Choroid plexus epithelial cell (primary cell): ENCODE measurements at regions not wholly inside any gene's neighbourhood (a gene's known extent, or its start where the extent isn't known, plus 50 kb on each side); places are given as distances from the start of the nearest gene placed in this dataset.

Source experiments
- DNase-seq: peaks from one replicate; pipeline ENCODE4 v3.0.0-alpha.2; 2010; ENCODE audit warnings: low read depth
- H3K4me3 ChIP-seq: 2 replicates; pipeline ENCODE4 v1.5.1; 2011; ENCODE audit warnings: low read depth, mild to moderate bottlenecking, control low read depth, low read length, moderate library complexity
- TF ChIP-seq, protein P1 (sequence below): conservative IDR thresholded peaks from 2 replicates; pipeline ENCODE4 v1.5.1; 2011; ENCODE audit warnings: low read depth, mild to moderate bottlenecking, control low read depth, inconsistent platforms, low read length, moderate library complexity

DNA sequence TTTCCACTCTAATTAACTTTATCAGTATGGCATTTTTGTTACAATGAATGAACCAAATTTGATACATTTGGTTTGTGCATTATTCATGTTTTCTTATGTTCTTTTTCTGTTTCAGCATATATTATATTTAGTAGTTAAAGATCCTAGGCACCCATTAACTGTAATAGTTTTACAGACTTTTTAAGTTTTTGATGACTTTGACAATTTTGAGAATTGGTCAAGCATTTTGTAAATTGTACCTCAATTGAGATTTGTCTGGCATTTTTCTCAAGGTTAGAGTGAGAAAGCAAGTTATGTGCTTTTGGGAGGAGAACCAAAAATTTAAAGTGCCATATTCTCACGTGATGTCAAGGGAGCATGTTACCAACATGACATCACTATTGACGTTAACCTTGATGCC lies 1019.2 kb downstream of the CDH11 start:
- no peak for DNase-seq
- H3K4me3 ChIP-seq: no peak overlapping the region
- TF ChIP-seq, protein P1, sequence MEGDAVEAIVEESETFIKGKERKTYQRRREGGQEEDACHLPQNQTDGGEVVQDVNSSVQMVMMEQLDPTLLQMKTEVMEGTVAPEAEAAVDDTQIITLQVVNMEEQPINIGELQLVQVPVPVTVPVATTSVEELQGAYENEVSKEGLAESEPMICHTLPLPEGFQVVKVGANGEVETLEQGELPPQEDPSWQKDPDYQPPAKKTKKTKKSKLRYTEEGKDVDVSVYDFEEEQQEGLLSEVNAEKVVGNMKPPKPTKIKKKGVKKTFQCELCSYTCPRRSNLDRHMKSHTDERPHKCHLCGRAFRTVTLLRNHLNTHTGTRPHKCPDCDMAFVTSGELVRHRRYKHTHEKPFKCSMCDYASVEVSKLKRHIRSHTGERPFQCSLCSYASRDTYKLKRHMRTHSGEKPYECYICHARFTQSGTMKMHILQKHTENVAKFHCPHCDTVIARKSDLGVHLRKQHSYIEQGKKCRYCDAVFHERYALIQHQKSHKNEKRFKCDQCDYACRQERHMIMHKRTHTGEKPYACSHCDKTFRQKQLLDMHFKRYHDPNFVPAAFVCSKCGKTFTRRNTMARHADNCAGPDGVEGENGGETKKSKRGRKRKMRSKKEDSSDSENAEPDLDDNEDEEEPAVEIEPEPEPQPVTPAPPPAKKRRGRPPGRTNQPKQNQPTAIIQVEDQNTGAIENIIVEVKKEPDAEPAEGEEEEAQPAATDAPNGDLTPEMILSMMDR: no peak

DNA sequence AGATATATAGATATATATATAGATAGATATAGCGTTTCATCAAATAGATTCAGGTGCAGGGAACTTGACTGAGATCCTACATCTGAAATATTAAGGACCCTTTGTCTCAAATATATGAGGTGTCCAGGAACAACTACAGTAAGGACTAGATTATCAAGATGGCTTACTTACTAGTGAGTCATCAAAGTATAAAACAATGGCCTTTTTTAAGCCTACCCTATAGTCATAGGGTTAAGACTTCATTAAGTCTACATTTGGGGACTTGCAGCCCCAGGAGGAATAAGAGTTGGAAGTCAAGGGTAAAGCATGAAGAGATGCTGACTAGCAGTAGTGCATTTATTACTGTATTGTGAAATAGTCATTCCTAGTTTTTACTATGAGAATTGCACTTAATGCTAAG lies 1023.4 kb downstream of the CDH11 start:
- DNase-seq: no peak
- TF ChIP-seq, protein P1: no peak
- no peak overlapping the region for H3K4me3 ChIP-seq

DNA sequence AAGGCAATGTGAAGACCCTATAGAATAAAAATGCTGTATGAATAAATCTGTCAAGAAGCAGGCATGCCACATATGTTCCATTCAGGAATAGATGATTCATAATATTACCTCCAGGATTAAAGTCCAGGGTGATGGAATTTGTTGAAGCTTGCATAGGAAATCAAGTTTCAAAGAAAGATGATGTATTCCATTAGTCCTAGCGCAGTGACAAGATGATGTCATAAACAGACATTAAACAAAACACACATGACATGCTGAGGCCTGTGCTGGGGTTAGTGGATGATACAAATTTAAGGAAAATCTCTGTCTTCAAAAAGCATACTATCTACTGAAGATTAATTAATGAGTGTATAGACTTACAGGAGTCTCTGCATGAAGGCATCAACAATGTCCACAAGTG lies 1025.2 kb downstream of the CDH11 start:
- DNase-seq: no peak
- H3K4me3 ChIP-seq: no peak overlapping the region
- TF ChIP-seq, protein P1: no peak

DNA sequence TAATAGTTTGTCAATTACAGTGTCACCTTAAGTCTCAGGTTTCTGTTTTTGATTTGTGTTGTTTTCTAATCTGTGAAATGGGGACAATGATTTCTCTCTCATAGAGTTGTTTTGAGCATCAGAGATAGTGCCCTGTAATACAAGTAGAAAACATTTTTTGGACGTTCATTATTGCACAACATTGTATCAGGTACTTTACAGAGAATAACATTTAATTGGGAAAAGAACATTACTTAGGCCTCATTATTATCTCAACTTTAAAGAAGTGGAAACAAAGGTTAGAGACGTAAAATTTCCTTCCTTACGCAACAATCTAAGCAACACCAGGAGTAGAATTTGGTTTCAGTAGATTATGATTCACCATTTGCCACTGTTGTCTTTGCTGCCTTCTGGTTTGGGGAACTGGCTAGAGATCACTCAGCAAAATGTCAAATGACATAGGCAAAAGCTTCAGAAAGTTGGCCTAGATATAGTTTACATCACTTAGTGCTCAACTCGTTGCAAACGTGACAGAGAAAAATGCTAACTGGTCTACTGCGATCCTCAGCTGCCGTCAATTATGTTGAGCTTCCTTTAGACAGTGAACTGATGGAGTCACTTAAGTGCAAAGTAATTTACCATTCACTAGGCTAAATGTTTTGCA lies 1026.8 kb downstream of the CDH11 start:
- DNase-seq: peak; percentile 53
- TF ChIP-seq, protein P1: no peak
- H3K4me3 ChIP-seq: no peak overlapping the region

DNA sequence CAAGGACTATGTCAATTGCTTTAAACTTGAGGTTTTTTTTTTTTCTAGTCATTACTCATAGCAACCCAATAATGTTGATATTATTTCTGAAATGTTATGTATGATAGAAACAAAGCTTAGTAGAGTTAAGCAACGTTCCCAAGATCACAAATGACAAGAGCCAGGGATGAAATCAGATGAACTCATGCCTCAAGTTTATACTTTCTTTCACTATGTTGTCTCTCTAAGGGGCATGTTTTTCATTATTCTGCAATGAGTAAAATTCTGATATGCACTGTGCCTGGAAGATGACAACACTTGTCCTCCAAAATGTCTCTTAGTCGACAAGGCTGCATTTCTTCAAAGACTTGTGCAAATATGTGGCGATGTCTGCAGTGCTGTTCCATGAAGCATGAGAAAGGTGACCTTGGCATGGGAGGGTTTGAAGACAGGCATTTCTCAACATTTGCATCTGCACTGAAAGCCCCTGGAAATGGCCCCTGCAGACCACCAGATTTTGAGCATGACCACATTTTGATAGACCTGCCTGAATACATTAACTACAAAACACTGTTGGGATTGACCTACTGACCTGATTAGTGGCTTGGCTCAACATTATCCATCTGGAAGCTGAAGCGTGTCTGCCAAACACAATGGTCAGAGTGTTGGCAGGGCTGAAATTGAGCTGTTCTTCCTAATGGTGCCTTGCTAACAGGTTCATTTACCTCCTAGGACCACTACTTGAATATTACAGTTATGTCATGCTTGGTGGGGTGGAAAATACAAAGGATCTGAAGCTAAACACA lies 1027.5 kb downstream of the CDH11 start:
- TF ChIP-seq, protein P1: no peak
- no peak overlapping the region for H3K4me3 ChIP-seq
- peak; percentile 42 for DNase-seq

DNA sequence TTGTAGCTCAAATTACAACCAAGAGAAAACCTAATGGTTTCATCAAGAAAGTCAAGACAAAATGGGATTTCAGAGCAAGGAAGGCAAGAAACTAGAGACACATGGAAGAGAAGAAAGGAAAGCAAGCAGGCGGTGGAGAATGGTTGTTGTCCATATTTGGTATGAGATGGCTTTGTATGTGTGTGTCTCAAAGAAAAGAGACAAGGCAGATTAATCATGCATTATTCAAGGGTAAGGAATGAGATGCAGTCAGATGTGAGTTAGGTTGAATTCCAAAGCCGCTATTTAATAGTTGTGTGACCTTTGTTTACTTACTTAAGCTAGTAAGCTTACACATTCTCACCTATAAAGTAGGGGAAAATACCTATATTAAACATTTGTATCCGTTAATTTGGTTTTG lies 1029.6 kb downstream of the CDH11 start:
- peak; percentile 85 for DNase-seq
- H3K4me3 ChIP-seq: no peak overlapping the region
- TF ChIP-seq, protein P1: no peak

DNA sequence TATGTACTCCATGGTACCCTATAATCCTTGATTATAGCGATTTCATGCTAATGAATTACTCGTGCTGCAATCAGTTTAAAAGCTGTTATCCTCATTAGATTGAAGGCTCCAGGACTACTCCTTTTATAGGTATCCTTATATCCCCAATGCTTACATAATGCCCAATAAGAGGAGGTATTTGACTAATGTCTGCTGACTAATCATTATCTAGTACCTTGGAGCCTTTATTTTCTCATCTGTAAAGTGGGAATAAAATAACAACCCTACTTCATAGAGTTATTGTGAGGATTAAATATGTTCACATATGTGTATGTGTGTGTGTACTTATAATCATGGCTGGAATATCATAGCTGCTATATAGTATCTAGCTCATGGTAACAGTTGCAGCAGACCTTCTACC lies 1031.5 kb downstream of the CDH11 start:
- TF ChIP-seq, protein P1: no peak
- no peak overlapping the region for H3K4me3 ChIP-seq
- no peak for DNase-seq
